ENCODE measurements at regions not wholly inside any gene's neighbourhood (a gene's known extent, or its start where the extent isn't known, plus 50 kb on each side); places are given as distances from the start of the nearest gene placed in this dataset.

DNA sequence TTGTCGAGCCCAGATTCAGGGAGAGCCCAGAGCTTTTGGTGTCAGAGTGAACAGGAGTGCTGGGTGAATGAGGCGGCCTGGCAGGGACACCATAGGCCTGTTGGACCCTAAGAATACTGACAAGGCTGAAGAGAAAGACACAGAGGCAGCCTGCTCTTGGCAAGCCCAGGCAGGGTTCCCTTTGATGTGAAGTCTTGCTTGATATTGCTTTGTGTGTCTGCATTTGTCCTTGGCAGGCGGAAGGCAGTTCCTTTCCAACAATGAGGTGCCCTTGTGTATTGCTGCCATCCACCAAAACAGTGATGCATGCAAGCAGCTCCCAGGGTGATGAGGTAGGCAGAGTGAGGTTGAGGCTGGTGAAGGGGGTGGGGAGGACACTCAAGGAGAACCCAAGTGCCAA, 152.7 kb upstream of the TSC22D2 start (continued):
- TF ChIP-seq RFX5 (IDR thresholded peaks at IDR 0.05; ENCODE audit: borderline replicate concordance, low read depth, low read length) (no peak), CTBP2 (IDR thresholded peaks at IDR 0.05; ENCODE audit: borderline replicate concordance, insufficient read depth, insufficient read length, low read length) (no peak), SIN3A (conservative IDR thresholded peaks at IDR 0.05 in 1 of 2, IDR thresholded peaks at IDR 0.05 in 1 of 2; ENCODE audit: low read depth in 1 of 2, low read length in 2 of 2) (no peak)
